Thymus (tissue), 11 donors: ENCODE measurements at regions not wholly inside any gene's neighbourhood (a gene's known extent, or its start where the extent isn't known, plus 50 kb on each side); places are given as distances from the start of the nearest gene placed in this dataset.

ENCODE experiments used
- DNase-seq, 9 donors: peaks; one replicate each; pipeline ENCODE4 v3.0.0-alpha.2; 2013; ENCODE audit warnings: low spot score in 9 of 9, low read depth in 6 of 9, missing footprints in 1 of 9
- H3K27ac ChIP-seq, 2 donors: one replicate each; pipeline ENCODE4 v1.5.1; 2013; ENCODE audit warnings: control low read depth in 1 of 2, low read depth in 1 of 2, low read length in 1 of 2, mild to moderate bottlenecking in 1 of 2, moderate library complexity in 1 of 2
- H3K27me3 ChIP-seq, 2 donors: one replicate each; pipeline ENCODE4 v1.5.1; 2013; ENCODE audit warnings: low read length in 1 of 2; ENCODE audit not compliant: control insufficient read depth in 2 of 2, insufficient read depth in 1 of 2
- H3K36me3 ChIP-seq, 2 donors: one replicate each; pipeline ENCODE4 v1.5.1; 2013; ENCODE audit warnings: low read length in 1 of 2, mild to moderate bottlenecking in 1 of 2, moderate library complexity in 1 of 2; ENCODE audit not compliant: control insufficient read depth in 2 of 2, insufficient read depth in 2 of 2
- H3K4me1 ChIP-seq, 2 donors: one replicate each; pipeline ENCODE4 v1.5.1; 2013; ENCODE audit warnings: low read length in 2 of 2; ENCODE audit not compliant: control insufficient read depth in 2 of 2, insufficient read depth in 2 of 2
- H3K4me3 ChIP-seq, 2 donors: one replicate each; pipeline ENCODE4 v1.5.1; 2013; ENCODE audit warnings: low read length in 2 of 2, control low read depth in 1 of 2, mild to moderate bottlenecking in 1 of 2
- H3K9me3 ChIP-seq, 2 donors: one replicate each; pipeline ENCODE4 v1.5.1; 2013; ENCODE audit warnings: low read length in 1 of 2, mild to moderate bottlenecking in 1 of 2; ENCODE audit not compliant: control insufficient read depth in 2 of 2, insufficient read depth in 1 of 2
- WGBS: extraction: QIAGEN DNeasy Blood & Tissue Kit; methylation state at CpG from one replicate; pipeline ENCODE4 v1.1.7; 2013; 5-methylcytosine and 5-hydroxymethylcytosine counted together
- donor health status: healthy.

GRCh38 chr16:14372471-14372870 is 257.6 kb downstream of the PARN start:
- Histone ChIP-seq H3K27ac (no peak overlapping the region), H3K36me3 (no peaks in the 10 kb centered on the region), H3K27me3 (no peaks in the 10 kb centered on the region), H3K4me3 (no peak overlapping the region), H3K4me1 (peaks cover 4 to 10% of the 10 kb centered on the region in 2 donors), H3K9me3 (no peaks in the 10 kb centered on the region)
- peak in 6 of 9 donors; percentile 7 to 62 (median 22) for DNase-seq
- 74% methylated on average over 10 of the region's 10 CpGs for WGBS

DNA sequence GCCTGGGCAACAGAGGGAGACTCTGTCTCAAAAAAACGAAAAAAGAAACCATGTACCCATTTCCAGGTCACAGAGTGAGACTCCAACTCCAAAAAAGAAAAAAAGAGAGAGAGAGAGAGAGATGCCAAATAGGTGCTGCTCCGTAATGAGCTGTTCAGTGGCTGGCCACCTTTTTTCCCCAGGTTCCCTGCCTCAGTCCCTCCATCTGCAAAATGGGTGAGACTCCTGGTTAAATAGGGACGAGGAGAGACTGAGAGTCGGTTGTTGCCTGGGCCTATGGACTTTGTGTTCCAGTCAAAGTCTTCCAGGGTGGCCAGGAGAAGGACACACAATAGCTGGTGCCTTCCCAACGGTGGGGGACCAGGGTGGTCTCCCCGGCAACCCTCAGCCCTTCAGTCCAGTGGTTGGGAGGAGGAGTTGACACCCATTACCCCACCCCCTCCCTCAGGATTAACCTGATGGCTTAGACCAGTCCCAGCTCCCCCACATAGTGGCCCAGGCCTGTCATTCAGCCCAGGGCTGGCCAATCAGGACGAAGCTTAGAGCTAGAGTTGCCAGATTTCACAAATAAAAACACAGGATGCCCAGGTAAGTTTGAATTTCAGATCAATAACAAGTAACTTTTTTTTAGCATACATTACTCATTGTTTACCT is 258.2 kb downstream of the PARN start:
- no peaks in the 10 kb centered on the region for H3K9me3 ChIP-seq
- H3K36me3 ChIP-seq: no peaks in the 10 kb centered on the region
- H3K4me3 ChIP-seq: no peak overlapping the region
- H3K27me3 ChIP-seq: no peaks in the 10 kb centered on the region
- DNase-seq: no peak
- peaks cover 4 to 10% of the 10 kb centered on the region in 2 donors for H3K4me1 ChIP-seq
- 83% methylated on average over 7 of the region's 7 CpGs for WGBS
- H3K27ac ChIP-seq: no peak overlapping the region

DNA sequence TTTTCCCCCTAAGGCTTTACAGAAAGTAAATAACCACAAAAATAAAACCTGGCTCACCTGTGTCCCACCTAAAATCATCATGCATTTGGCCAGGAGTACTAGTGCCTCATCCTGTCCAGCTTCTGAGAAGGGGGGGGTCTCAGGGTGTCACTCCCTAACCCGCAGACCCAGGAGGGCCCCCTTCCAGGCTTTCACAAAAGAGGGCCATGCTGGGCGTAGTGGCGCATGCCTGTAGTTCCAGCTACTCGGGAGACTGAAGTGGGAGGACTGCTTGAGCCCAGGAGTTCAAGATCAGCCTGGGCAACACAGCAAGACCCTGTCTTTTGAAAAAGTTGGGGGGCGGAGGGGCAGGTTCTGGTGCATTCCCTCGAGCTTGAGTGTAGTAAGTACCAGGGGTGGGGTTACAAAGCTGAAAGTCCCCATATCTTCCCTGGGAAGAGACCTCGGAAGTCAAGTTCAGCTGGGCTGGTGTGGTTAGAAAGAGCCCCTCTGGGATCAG is 259.3 kb downstream of the PARN start:
- Histone ChIP-seq H3K27ac (no peak overlapping the region), H3K9me3 (no peaks in the 10 kb centered on the region), H3K4me3 (no peak overlapping the region), H3K27me3 (no peaks in the 10 kb centered on the region), H3K36me3 (no peaks in the 10 kb centered on the region), H3K4me1 (peaks cover 4 to 10% of the 10 kb centered on the region in 2 donors)
- DNase-seq: no peak
- WGBS: 84% methylated on average over 7 of the region's 7 CpGs

DNA sequence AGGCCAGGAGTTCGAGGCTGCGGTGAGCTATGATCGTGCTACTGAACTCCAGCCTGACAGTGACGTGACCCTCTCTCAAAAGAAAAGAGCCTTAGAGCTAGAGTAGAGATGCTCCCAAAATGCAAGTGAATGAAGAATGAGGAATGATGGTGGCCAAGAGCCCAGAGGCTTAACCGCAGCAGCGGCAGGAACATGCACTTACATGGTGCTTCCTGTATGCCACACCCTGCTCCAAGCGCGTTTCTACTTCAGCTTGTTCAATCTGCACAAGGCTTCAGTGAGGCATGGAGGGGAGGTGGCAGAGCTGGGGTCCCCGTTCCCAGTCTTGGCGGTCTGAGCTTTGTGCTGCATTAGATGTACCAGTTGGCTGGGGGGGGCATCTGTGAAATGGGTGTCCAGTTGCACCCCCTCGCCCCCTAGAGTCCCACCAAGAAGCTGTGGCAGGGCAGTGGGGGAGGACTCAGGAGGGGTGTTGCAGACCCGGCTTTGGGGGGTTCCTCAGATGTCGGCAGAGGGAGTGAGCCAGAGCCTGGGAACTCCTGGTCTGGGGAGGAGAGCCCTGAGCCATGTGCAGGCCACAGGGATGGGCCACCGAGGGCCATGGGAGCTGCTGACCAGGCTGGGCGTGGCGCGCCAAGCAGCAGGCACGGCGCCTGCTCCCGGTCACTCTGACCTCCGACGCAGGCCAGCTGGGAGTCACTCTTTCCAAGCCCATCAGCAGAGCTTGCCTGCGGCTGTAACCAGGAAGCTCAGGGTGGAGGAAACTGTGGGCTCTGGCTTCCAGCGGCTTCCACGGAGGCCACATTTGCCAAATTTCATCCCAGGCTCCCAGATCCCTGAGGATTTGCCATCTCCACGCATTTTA is 260.1 kb downstream of the PARN start:
- Histone ChIP-seq H3K9me3 (no peaks in the 10 kb centered on the region), H3K4me1 (peaks cover 4 to 10% of the 10 kb centered on the region in 2 donors), H3K27me3 (no peaks in the 10 kb centered on the region), H3K36me3 (no peaks in the 10 kb centered on the region), H3K4me3 (no peak overlapping the region), H3K27ac (no peak overlapping the region)
- 87% methylated on average over 26 of the region's 26 CpGs for WGBS
- no peak for DNase-seq

DNA sequence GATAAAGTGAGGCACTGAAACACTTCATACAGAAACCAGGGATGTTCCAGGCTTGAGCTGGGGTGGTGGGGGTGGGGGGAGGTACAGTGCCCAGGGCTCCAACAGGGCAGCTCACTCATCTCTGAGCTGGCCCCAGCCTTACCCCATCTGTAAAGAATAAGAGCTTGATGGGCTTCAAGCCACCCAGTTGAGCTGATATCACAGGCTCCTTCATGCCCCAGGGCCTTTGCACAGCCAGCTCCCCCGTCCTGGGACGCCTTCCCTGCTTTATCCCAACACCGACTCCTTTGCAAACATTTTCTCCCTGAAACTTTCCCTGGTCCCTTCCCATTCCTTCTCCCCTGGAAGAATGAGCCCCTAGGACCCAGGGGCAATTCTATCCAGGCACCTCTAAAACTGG is 261.7 kb downstream of the PARN start:
- Histone ChIP-seq H3K4me3 (no peak overlapping the region), H3K9me3 (no peaks in the 10 kb centered on the region)
- WGBS: 94% methylated on average over 3 of the region's 3 CpGs

DNA sequence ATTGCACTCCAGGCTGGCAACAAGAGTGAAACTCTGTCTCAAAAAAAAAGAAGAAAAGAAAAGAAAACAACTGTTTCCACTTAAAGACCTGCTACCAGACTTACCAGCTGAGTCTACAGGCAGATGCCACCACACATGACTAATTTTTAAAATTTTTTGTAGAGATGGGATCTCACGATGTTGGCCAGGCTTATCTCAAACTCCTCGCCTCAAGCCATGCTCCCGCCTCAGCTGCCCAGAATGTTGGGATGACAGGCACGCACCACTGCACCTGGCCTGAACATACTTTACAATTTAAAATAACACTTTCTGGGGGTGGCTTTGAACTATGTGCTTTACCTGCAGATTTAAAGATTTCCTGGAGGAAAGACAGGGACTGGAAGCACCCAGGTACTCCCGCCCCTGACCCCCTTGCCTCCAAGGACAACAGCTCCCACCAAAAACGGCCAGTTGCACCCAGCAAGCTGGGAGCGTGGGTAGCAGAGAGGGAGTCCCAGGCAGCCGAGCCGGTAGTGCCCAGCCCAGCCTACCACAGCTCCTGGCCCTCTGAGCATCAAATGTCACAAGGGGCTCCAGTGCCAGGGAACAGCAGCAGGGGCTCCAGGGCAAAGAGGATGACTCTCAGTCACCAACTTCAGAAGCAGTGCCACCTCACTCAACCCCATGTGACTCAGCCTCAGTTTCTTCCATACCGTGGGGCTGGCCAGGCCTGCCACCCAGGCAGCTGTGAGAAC is 262.9 kb downstream of the PARN start:
- Histone ChIP-seq H3K4me1 (no peaks in the 10 kb centered on the region), H3K27ac (no peak overlapping the region), H3K4me3 (no peak overlapping the region), H3K27me3 (no peaks in the 10 kb centered on the region), H3K36me3 (no peaks in the 10 kb centered on the region), H3K9me3 (no peaks in the 10 kb centered on the region)
- 92% methylated on average over 10 of the region's 10 CpGs for WGBS
- no peak for DNase-seq

More for the DNA sequence above, 261.7 kb downstream of the PARN start:
- no peak for DNase-seq
- no peak overlapping the region for H3K27ac ChIP-seq
- H3K27me3 ChIP-seq: no peaks in the 10 kb centered on the region
- H3K36me3 ChIP-seq: no peaks in the 10 kb centered on the region
- peaks cover 4 to 10% of the 10 kb centered on the region in 2 donors for H3K4me1 ChIP-seq

- no peaks in the 10 kb centered on the region for H3K4me1 ChIP-seq
- 97% methylated on average over 7 of the region's 7 CpGs for WGBS
- no peaks in the 10 kb centered on the region for H3K36me3 ChIP-seq
- H3K27ac ChIP-seq: no peak overlapping the region
- H3K4me3 ChIP-seq: no peak overlapping the region
- H3K27me3 ChIP-seq: no peaks in the 10 kb centered on the region
- no peaks in the 10 kb centered on the region for H3K9me3 ChIP-seq
- no peak for DNase-seq
Observed at GRCh38 chr16:14366447-14366846, 263.6 kb downstream of the PARN start.

GRCh38 chr16:14365200-14365851 is 264.7 kb downstream of the PARN start:
- H3K27ac ChIP-seq: no peak overlapping the region
- WGBS: 97% methylated on average over 13 of the region's 13 CpGs

More at GRCh38 chr16:14365200-14365851, 264.7 kb downstream of the PARN start:
- H3K4me3 ChIP-seq: no peak overlapping the region
- H3K9me3 ChIP-seq: no peaks in the 10 kb centered on the region
- no peaks in the 10 kb centered on the region for H3K27me3 ChIP-seq
- H3K36me3 ChIP-seq: no peaks in the 10 kb centered on the region
- H3K4me1 ChIP-seq: no peaks in the 10 kb centered on the region
- DNase-seq: no peak
